ENCODE measurements at regions not wholly inside any gene's neighbourhood (a gene's known extent, or its start where the extent isn't known, plus 50 kb on each side); places are given as distances from the start of the nearest gene placed in this dataset.
"Not testable (repeated sequence)": the region's sequence is repeated elsewhere in the genome, so short reads cannot be mapped to it uniquely, and the experiment has no call there.

- no peak for DNase-seq
These were observed 50.3 kb upstream of the OSBPL11 start for GRCh38 chr3:125645616-125646015.

DNA sequence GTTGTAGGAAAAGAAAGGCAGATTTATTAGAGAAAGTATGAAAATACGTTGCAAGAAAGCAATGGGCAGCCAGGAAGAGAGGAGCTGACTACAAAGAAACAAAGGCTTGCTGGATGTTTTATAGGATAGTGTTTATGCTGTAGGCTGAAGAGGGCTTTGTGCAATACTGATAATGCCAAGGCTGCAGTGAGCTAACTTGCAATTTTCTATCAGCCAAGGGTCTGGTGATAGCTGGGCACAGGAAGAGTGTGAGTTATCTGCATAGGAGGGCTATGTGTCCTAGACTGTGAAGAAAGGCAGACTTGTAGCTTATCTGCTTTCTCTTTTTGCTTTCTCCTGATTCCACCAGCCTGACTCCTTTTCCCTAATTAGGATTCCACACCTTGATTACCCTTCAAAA lies 51.3 kb upstream of the OSBPL11 start:
- DNase-seq: no peak

GRCh38 chr3:125647318-125648014 lies 52.2 kb upstream of the OSBPL11 start:
- no peak for DNase-seq

GRCh38 chr3:125651244-125651643 lies 55.9 kb upstream of the OSBPL11 start:
- DNase-seq: no peak

GRCh38 chr3:125652349-125652748 lies 57.1 kb upstream of the OSBPL11 start:
- no peak for DNase-seq

GRCh38 chr3:125654526-125654925 lies 59.2 kb upstream of the OSBPL11 start:
- no peak for DNase-seq

GRCh38 chr3:125662675-125663074 lies 67.4 kb upstream of the OSBPL11 start:
- no peak for DNase-seq

DNA sequence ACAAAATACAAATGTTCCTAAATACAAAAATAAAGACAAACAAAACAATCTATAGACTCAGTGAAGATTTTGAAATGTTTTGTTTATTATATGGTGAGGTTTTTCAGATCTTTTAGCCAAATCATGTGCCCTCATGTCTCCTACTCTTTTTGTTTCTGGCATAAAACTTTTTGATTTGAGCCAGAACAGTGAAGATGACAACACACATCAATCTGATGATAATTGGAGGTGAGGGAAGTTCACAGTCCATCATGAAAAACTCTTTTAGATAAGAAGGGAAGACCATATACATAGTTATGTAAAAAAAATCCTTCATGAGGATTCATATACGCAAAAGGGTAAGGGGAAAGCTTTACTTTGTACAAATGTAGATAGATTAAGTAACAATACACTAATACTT lies 75.1 kb upstream of the OSBPL11 start:
- DNase-seq: no peak

GRCh38 chr3:125670945-125671344 lies 75.6 kb upstream of the OSBPL11 start:
- DNase-seq: no peak

DNA sequence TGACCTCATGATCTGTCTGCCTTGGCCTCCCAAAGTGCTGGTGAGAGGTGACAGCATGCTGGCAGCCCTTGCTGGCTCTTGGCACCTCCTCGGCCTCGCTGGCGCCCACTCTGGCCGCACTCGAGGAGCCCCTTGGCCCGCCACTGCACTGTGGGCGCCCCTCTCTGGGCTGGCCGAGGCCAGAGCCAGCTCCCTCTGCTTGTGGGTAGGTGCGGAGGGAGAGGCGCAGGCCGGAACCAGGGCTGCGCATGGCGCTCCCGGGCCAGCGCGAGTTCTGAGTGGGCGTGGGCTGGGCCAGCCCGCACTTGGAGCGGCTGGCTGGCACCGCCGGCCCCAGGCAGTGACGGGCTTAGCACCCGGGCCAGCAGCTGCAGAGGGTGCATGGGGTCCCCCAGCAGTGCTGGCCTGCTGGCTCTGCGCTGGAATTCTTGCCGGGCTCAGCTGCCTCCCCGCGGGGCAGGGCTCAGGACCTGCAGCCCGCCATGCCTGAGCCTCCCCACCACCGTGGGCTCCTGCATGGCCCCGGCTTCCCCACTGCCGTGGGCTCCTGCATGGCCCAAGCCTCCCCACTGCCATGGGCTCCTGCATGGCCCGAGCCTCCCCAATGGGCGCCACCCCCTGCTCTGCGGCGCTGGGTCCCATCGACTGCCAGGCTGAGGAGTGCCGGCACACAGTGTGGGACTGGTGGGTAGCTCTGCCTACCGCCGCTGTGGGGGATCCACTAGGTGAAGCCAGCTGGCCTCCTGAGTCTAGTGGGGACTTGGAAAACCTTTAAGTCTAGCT lies 76.4 kb upstream of the OSBPL11 start:
- DNase-seq: no peak

- no peak for DNase-seq
These were observed 80.5 kb upstream of the OSBPL11 start for GRCh38 chr3:125675791-125676190.

- no peak for DNase-seq
These were observed 84.0 kb upstream of the OSBPL11 start for GRCh38 chr3:125679258-125679657.

DNA sequence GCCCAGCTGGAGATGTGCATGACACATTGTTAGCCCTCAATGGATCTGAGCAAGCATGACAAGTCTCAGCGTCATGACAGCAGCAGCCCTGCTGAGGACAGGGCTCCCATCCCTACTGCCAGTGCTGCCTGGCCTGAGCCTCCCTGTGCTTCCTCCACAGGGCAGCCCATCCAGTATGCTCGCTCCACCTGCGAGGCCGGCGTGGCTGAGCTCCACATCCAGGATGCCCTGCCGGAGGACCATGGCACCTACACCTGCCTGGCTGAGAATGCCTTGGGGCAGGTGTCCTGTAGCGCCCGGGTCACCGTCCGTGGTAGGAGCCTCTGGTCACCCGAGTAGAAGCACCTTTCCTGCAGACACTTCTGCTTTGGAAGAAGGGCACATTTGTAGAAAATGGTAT lies 85.8 kb upstream of the OSBPL11 start:
- no peak for DNase-seq

DNA sequence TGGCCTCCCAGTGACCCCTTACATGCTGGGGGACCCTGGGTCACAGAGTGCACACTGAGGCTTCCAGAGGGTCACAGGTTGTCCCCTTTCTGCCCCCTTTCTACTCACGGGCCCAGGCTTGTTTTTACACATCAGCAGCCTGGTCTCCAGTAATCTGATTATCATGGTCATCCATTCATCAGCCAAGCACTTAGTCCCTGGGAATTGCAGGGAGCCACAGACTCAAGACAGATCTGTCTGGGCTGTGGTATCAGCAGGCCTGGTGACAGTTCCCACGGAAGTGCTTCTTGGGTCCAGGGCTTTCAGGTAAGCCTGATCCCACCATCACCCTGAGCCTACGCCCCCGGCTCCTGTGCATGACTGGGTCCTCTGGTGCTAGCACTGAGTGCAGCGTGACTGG lies 86.6 kb upstream of the OSBPL11 start:
- DNase-seq: not testable (repeated sequence)

GRCh38 chr3:125682610-125683009 lies 87.3 kb upstream of the OSBPL11 start:
- DNase-seq: not testable (repeated sequence)

DNA sequence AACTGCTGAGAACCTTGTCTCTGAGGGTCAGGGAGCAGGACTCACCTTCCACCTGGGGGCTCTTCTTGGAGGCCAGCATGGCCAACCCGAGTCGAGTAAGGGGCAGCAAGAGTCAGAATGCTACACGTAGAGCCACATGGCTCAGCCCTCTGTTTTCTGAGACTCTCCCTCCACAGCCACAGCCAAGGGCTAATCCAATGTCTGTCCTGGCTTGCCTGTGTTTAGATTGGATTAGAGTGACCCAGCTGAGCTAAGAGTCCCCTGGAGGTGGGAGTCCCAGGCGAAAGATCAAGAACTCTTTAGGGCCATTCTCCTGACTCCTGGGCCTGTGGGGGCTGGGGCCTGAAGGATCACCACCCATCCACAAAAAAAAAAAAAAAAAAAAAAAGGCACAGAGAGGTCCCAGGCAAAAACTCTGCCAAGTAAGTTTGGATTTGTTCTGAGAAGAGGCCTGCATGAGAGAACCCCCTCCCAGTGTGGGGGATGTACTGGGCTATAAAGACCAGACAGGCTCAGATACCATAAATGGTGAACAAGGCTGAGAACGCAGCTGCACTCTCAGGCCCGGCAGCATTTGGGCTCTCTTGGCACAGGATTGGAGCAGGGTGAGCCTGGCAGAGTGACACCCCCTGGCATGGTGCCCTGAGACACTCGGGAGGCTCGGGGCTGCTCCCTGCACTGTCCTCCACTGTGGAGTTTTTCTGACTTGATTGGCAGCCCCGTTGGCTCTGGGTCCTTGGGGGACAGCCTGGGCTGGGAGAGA lies 88.0 kb upstream of the OSBPL11 start:
- no peak for DNase-seq

- DNase-seq: peak in 1 of 2 experiments; percentile 23
These were observed 88.9 kb upstream of the OSBPL11 start for GRCh38 chr3:125684199-125684598.

DNA sequence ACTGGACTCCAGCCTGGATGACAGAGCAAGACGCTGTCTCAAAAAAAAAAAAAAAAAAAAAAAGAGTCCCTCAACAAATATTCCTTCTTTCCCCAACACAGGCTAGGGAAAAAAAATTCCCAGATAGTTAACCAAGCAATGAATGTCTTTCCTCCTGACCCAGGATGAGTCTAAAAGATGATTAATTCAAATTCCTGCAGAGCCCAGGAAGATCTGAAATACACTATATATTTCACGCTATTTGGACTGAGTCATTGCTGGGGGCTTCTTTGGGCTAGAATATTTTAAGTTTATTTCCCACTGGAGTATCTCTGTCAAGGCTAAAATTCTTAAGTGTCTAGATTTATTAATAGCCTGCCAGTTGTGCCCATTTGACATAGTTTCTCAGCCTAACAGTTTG lies 90.4 kb upstream of the OSBPL11 start:
- not testable (repeated sequence) for DNase-seq

DNA sequence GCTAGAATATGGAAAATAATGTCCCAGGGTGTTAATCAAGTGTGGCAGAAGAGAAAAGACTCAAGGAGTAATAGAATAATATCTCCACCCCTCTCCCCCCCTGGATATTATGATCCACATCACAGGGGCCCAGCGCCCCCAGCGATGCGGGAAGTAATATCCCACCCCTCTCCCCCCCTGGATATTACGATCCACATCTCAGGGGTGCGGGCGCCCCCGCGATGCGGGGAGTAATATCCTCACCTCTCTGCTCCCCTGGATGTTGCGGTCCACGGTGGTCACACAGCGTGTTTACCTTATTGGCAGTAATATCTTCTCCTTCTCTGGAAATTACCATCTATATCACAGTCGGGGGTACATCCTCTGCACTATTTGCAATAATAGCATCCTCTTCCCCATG lies 97.1 kb upstream of the OSBPL11 start:
- DNase-seq: no peak

GRCh38 chr3:125693887-125694286 lies 98.6 kb upstream of the OSBPL11 start:
- DNase-seq: no peak

GRCh38 chr3:125694761-125695294 lies 99.5 kb upstream of the OSBPL11 start:
- no peak for DNase-seq

GRCh38 chr3:125695688-125696087 lies 100.4 kb upstream of the OSBPL11 start:
- no peak for DNase-seq

GRCh38 chr3:125697126-125697525 lies 101.8 kb upstream of the OSBPL11 start:
- DNase-seq: not testable (repeated sequence)

All from NCI-H1930 (cell line).